ENCODE measurements at regions not wholly inside any gene's neighbourhood (a gene's known extent, or its start where the extent isn't known, plus 50 kb on each side); places are given as distances from the start of the nearest gene placed in this dataset.
"Not testable (repeated sequence)": the region's sequence is repeated elsewhere in the genome, so short reads cannot be mapped to it uniquely, and the experiment has no call there.

DNA sequence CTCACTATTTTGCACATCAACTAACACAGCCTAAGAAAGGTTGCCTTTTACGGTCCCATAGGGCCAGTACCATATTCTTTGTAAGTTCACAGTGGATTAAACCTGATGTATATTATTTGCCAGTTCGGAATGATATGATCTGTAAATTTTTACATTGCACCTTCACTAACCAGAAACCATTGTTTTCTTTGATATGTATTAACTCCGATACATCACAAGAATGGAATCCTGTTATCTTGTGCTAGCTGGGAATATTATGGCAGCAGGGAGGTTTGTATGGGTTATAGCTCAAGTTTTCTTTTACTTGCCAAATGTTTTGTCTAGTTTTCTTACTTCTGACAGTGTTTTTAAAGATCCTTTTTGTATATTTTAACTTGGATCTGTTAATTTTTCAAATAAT is 51.4 kb upstream of the S1PR1 start:
- DNase-seq: no peak

DNA sequence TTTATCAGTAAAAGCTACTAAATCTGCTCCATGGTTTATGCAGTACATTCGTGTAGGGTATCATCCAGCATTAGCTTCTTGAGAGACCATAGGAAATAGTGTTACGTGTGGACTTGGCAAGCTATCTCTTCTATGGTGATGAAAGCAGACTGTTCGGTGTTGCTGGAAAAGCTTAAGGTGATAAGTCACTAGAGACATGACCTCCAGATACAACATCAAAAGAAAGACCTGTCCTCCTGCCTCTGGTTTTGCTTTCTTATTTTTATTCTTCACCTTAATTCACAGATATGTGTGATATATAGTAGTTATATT is 53.5 kb upstream of the S1PR1 start:
- no peak for DNase-seq

DNA sequence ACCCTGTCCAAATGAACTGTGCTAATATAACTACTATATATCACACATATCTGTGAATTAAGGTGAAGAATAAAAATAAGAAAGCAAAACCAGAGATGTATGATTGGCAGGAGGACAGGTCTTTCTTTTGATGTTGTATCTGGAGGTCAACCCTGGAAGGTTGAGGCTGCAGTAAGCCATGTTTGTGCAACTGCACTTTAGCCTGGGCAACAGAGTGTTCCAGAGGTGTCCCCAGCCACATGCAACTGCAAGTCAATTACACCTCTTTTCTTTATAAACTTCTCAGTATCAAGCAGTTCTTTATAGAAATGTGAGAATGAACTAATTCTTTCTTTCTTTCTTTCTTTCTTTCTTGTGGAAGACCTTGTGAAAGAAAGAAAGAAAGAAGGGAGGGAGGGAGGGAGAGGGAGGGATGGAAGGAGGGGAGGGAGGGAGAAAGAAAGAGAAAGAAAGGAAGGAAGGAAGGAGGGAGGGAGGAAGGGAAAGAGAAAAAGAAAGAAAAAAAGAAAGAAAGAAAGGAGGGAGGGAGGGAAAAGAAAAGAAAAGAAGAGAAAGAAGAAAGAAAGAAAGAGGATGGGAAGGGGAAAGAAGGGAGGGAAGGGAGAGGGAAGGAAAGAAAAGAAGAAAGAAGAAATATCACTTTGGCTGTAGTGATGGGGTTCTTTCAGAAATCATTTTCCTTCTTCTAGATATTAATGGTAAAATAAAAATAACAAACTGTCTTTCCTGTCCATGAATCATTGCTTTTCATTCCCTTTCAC is 54.0 kb upstream of the S1PR1 start:
- DNase-seq: no peak

DNA sequence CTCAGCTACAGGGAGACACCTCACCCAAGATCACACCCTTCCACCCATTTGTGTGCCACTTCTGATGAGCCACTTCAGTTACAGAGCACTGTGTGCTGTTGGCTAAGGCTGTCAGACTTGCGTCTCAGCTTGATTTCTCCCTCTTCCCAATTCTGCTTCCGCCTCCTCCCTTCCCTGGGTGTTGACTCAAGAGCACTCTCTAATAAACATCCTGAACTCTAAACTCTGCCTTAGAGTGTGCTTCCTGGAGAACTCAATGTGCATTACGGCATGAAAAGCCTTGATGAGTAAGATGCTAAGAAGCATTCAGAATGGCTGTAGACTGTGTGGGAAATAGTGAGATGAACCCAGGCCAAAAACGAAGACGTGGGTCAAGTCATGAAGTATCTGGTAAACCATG is 54.9 kb upstream of the S1PR1 start:
- DNase-seq: no peak

DNA sequence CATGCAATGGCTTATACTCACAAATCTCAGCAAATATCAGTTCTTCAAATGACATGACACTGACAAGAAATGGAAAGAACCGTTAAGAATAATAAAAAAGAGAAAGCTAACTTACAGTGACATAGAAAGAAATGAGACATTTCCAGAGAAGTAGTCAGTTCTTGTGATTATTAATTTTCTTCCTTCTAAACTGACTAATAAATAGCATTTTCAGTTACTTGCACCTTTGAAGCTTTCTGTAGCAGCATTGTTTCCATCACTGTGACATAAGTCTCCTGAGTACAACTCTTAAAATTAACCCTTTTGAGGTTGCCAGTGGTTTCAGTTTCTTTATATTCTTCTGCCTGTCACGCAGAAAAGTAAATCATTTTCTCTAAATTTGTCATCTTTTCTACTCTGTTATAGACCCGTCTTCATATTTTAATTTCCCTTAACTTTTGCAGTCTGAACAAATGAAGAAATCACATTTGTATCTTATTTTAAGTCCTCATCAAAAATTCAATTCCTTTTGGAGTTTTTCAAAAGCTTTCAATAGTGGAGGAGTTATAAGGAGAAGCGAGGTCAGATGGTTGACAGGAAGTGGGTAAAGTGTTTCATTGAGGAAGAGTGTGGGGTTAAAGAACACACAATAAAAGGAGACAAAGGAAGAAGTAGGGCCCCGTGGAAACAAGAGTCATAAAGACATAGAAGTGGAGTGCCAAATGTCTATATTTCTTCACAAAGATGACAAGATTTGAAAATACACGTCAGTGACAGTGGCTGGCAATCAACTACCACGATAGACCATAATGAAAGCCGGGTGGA is 57.9 kb upstream of the S1PR1 start:
- no peak for DNase-seq

DNA sequence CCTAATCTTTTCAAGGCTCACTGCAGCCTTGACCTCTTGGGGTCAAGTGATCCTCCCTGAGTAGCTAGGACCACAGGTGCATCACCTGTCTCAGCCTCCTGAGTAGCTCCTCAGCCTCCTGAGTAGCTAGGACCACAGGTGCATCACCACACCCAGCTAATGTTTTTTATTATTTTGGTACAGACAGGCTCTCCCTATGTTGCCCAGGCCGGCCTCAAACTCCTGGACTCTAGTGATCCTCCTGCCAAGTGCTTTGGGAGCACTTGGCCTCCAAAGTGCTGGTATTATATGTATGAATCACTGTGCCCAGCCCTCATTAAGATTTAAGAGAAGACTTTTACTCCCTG is 58.5 kb upstream of the S1PR1 start:
- no peak for DNase-seq

DNA sequence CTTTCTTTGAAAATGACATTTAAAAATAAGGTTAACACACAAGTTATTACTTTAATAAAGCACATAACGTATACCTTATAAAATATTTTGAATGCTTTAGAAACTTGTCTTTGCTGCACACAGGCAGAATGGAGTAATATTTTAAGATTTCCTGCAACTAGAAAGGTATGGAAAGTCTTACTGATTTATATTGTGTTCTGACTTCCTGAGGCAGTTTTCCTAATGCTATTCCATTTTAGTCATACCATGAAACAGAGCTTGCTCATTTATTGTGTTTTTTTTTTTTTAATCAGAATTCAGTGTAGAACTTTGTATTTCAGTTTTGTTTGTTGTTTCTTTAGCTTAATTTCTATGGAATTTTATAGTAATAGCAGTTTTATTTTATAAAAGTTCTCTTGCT is 60.9 kb upstream of the S1PR1 start:
- no peak for DNase-seq

DNA sequence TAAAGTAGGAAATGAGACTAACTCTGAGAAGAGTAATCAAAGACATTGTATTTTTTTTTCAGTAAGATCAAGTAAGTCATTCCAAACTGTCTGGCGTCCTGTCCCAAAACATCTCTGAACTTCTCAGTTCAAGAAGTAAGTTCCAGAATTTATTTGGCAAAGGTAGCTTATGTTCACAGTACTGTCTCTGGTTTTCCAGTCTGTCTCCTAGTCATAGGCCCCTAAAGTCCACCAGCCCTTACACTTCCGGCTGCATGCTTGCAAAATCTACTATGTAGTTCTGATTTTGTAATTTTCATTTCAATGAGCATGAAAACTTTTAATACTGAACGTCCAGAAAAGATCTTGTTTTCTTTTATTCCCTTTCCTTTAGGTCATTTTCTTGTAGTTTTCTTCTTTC is 61.4 kb upstream of the S1PR1 start:
- DNase-seq: no peak

DNA sequence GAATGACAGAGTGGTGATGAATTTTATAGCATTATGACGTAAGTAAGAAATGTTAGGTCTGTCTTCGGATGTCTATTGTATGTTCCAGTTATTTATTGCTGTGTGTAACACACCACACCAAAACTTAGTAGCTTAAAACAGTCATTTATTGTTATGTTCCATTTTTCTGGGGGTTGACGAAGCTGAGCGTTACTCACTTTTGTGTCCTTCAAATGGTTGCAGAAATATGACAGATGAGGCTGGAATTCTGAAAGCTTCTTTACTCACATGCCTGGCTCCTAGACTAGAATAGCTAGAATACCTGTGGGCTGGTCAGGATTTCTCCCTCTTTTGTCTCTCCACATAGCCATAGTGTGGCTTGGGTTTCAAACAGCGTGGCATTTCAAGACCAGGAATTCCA is 62.1 kb upstream of the S1PR1 start:
- DNase-seq: no peak

DNA sequence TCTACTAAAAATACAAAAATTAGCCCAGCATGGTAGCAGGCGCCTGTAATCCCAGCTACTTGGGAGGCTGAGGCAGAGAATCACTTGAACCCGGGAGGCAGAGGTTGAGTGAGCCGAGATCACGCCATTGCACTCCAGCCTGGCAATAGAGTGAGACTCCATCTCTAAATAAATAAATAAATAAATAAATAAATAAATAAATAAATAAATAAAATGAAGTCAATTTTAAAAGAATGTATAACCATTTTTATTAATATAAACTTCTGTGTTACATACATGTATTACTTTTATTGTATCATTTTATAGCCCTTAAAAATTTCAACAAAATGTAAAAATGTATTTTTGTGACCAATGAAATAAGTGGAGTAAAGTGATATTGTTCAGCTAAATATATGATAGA is 62.5 kb upstream of the S1PR1 start:
- not testable (repeated sequence) for DNase-seq

DNA sequence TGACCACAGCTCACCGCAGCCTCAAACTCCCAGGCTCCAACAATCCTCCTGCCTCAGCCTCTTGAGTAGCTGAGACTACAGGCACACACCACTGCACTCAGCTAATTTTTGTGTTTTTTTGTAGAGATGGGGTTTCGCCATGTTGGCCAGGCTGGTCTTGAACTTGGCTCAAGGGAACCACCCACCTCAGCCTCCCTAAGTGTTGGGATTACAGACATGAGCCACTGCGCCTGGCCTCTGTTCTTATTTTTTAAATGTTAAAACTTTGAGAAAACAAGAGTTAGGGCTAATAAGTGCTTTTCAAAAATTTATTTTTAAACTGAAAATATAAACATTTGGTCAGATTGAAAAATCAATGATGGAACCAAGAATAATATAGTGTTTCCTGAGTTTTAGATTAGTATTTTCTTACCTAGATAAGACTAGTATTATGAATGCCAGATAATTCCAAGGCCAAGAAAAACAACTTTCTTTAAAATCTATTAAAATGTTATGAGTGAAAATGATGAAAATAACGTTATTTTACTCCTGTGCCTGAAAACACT is 66.2 kb upstream of the S1PR1 start:
- no peak for DNase-seq

DNA sequence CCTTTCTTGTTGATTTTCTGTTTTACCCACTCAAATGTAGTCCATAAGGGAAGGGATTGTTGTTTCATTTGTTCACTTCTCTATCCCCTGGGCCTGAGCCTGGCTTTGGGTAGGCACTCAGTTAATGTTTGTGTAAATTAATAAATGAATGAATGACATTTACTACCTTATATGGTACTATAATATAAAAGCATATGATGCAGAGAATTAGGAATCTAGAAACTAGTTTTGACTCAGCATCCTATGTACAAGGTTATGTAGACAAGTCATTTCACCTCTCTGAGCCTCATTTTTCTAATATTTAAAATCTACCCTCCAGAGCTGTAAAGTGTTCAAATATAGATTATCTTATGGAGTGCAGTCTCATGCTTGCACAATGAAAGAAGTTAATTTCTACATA is 68.9 kb upstream of the S1PR1 start:
- DNase-seq: no peak

DNA sequence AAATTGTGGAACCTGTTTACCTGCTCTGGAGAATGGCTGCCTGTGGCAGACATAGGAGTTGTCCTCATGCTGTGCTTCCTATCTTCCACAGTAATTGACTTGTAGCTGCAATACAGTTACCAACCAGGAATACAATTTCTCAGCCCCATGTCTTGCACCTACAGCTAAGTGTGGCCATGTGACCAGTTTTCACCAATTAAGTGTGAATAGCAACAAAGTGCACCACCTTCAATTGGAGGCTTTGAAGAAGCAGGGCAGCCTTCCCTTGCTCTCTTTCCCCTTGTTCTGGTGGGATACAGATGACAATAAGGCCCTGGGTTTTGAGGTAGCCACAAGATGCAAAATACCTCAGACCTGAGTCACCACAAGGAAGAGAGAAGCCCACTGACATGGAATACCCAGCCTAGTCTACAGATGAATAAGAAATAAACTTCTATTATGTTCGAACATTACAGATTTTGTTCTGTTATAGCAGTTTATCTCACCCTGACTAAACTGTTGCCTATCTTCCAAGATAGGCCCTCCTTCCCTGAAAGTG is 70.2 kb upstream of the S1PR1 start:
- no peak for DNase-seq

DNA sequence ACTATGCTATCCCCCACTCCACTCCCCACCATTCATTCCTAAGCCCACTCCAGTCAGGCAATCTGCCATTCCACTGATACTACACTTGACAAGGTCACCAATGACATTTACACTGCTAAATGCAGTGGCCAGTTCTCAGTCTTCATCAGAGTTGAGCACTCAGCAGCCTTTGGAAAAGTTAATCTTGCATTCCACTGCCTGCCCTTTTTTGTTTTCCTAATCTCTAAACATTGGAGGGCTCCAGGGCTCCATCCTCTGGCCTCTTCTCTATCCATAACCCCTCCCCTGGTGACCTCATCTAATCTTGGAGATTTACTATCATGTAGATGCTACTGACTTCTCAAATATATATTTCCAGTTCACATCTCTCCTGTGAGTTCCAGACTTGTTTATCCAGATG is 70.9 kb upstream of the S1PR1 start:
- DNase-seq: no peak

DNA sequence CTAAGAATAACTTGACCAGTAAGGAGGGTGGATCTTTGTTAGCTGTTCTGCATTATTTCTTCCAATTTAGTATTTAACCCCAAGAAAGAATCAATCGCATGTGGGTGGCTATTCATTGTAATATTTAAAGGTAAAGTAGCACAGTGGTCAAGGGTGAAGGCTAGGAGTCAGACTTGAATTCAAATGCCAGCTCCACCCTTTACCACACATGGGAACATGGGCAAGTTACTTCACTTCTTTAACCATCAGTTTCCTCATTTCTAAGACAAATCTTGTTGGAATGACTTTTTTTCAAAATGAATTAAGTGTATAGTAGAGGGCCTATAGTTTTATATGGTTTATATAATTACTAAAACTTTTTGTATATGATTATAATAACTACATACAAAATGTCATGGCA is 71.3 kb upstream of the S1PR1 start:
- DNase-seq: no peak

DNA sequence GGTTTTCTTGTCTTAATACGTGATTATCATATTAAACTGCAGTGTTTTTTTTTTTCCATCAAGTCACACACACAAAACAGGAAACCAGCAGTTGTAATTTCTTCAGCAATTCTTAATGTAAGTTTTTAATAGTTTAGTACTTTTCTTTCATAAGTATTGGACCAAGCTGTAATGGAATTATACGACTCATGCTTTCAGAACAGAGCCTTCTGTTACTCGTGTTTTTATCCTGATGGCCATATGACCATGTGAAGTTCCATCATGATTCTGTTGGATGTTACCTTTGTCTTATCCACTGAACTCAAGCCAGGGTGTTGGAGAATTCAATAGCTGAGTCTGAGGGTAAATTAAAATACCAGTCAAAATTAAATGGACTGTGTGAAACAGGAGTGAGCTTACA is 72.0 kb upstream of the S1PR1 start:
- DNase-seq: no peak

DNA sequence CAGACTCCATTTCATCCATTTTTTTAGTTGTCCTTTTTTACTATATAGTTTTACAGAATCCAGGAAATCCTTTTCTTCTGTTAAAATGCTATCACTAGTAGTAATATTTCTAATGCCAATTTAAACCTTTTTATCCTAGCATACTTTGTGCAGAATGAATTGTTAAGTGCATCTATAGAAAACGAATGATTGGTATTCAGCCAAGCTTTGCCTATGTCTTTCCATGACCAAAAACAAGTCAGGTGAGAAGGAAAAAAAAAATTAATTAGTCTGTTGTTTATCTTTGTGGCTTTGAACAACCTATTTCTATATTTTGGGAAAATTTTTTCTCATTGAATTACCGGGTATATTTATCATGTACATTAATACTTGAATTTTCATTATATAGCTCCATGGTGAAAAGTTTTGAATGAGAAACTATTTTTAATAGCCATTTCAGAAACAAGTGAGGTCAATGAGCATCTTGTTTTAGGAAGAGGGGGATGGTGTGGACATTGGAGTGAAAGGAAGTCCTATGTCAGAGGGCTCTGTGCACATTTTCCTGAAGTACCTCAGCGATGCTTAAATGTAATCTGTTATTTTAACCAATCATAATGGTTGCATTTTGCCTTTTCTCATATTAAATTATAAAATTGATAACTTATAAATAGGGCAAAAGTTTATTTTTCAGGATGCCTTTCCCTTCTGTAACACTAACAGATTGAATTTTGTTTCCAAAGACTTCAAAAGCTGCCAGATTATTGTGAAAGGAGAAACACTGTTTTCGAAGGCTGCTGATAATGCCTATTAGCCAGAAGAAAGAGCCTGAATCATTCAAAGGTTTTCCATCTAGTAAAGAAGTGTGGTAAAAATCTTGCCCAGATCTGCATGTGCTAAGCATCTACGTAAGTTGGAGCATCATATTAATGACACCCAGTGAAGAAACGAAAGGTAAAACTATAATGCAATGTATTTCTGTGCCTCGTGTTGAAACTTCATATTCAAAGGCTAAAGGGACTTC is 73.8 kb upstream of the S1PR1 start:
- DNase-seq: no peak

DNA sequence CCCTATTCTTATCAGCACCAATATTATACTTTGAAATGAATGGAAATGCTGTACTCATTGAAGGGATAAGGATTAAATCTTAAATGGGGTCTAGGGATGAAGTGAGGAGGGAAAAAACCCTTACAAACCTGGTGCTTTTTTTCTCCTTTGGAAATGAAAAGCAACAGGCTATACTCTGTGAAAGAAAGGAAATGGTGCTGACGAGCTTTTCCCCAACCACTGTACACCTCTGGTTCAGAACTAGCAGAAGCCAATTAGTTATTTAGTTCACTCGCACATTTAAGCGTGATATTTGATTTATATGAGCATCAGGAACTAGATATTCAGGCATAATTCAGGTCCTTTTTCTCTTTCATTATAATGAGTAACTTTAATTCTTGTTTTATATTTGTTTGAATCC is 74.5 kb upstream of the S1PR1 start:
- DNase-seq: no peak

DNA sequence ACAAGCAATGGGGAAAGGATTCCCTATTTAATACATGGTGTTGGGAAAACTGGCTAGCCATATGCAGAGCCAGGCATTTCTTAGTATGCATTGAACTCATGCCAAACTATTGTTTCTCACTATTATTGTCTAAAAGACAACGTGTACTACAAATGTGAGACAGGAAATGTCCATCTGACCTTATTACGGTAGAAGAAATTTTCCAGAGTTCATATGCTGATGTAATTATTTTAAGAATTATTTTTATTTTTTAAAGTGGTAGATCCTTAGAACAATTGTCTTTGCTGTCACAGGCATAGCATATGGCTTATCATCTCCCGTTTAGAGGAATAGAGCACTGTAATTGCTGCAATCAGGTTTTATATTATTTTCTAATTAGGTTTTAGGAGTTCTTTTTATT is 75.2 kb upstream of the S1PR1 start:
- DNase-seq: no peak

DNA sequence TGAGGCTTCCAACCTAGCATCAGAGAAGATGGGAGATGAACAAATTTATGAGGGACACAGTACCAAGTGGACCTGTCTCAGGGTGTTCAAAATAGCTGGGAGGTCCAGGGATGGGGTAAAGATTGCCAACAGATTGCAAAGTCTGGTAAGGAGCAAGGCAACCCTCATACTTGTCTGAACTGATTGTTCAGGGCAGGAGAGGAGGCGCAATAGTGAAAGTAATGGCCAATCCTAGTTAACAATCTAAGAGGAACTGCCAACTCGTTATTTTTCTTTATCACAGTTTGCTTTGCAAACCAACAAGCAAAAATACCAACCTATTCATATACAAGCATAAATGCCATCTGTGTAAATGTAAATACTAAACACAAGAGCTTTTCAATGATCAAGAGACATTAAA is 78.4 kb upstream of the S1PR1 start:
- DNase-seq: no peak

DNA sequence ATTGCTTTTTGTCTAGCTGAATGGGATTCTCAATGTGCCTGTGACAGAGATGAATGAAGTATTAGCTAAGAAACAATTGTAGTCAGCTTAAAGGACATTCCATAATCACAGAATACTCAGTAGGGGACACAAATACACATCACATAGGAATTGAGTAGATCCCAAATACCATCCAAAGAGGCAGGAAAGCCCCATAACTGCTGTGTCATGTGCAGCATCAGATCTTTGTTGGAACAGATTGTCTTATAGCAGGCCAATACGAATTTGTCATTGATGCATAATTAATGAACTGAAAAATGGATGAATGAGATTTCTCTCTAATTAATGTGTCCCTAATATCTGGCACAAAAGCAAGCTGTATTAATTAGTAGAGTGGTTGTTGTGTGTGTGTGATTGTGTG is 82.3 kb upstream of the S1PR1 start:
- DNase-seq: no peak

DNA sequence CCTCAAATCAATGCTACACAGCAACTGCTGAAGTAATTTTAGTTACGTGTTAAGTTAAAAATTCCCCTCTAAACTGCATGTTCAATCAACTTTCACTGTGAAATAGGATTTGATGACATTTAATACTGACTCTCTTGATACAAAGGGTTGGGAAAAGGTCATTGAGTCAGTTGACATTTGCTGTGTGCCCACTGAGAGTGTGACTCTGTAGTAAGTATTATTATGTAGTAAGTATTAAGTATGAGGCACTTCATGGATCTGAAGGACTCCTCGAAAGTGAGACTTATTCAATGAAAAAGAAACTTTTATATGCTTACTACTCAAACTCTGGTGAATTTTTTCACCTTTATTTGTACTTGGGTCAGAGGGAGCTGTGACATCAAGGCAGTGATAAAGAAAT is 83.1 kb upstream of the S1PR1 start:
- DNase-seq: no peak

All from nucleus accumbens (tissue), 56 donors.